Stomach (tissue), 8 donors: ENCODE measurements at regions not wholly inside any gene's neighbourhood (a gene's known extent, or its start where the extent isn't known, plus 50 kb on each side); places are given as distances from the start of the nearest gene placed in this dataset.

Source experiments
- DNase-seq, 2 donors: peaks; one replicate each; pipeline versions ENCODE4 v3.0.0 to v3.0.0-alpha.2; 2013 to 2019
- H3K27ac ChIP-seq, 5 donors: fragments of 200-600 bp in 4 of 5; sonication (generic) in 4 of 5; one replicate each; pipeline ENCODE4 v1.5.1; 2013 to 2019; ENCODE audit warnings: mild to moderate bottlenecking in 1 of 5, moderate library complexity in 1 of 5
- H3K27me3 ChIP-seq, 3 donors: fragments of 200-600 bp; sonication (generic); one replicate each; pipeline ENCODE4 v1.5.1; 2017 to 2019; ENCODE audit warnings: mixed run types in 1 of 3
- H3K36me3 ChIP-seq, 4 donors: fragments of 200-600 bp; sonication (generic); 1 replicate in 3 of 4; 2 replicates in 1 of 4; pipeline ENCODE4 v1.5.1; 2016 to 2019
- H3K4me1 ChIP-seq, 4 donors: fragments of 200-600 bp; sonication (generic); one replicate each; pipeline ENCODE4 v1.5.1; 2016 to 2019
- H3K4me3 ChIP-seq, 4 donors: fragments of 200-600 bp; sonication (generic) in 3 of 4; one replicate each; pipeline ENCODE4 v1.5.1; 2016 to 2019; ENCODE audit warnings: mild to moderate bottlenecking in 1 of 4
- H3K9me3 ChIP-seq, 4 donors: fragments of 200-600 bp; sonication (generic); one replicate each; pipeline ENCODE4 v1.5.1; 2016 to 2019
- EP300 ChIP-seq: sonication (generic); formaldehyde crosslinking; IDR thresholded peaks from one replicate; pipeline ENCODE4 v1.6.1; 2017; ENCODE audit warnings: antibody characterized with exemption
- POLR2A ChIP-seq, 4 donors: fragments of 450-650 bp; IDR thresholded peaks; one replicate each; pipeline ENCODE4 v1.6.1; 2016; ENCODE audit warnings: antibody characterized with exemption in 4 of 4, control low read depth in 2 of 4, mild to moderate bottlenecking in 1 of 4, moderate library complexity in 1 of 4
- POLR2AphosphoS5 ChIP-seq, 3 donors: sonication (generic); formaldehyde crosslinking; IDR thresholded peaks; one replicate each; pipeline ENCODE4 v1.6.1; 2016; ENCODE audit warnings: antibody characterized with exemption in 3 of 3
- WGBS, 5 donors: extraction: QIAGEN DNeasy Blood & Tissue Kit in 3 of 5; methylation state at CpG; one replicate each; pipeline versions ENCODE4 v1.1.5 to v1.1.7; 2013 to 2018; 5-methylcytosine and 5-hydroxymethylcytosine counted together
- intact Hi-C: fragments of 100-400 bp; cut with DNase I; formaldehyde crosslinking; loops from one replicate; pipeline ENCODE4 v1.15.1; 2023; ENCODE audit warnings: low total_unique reads
- TF ChIP-seq, protein P1 (sequence below), 7 experiments: fragments of 450-650 bp in 4 of 7; fragments of 200-600 bp in 3 of 7; sonication (generic) in 3 of 7; IDR thresholded peaks; one replicate each; pipeline ENCODE4 v1.5.1; 2016 to 2019; ENCODE audit warnings: antibody characterized with exemption in 7 of 7, control low read depth in 2 of 7, mild to moderate bottlenecking in 1 of 7
- donor health status: healthy with polysubstance abuse.
- donor health status: Bipolar disorder and iron deficiency.
- donor health status: healthy.

GRCh38 chr13:30134578-30134977 is 172.8 kb downstream of the KATNAL1 start:
- H3K27ac ChIP-seq = no peak overlapping the region
- no peaks in the 10 kb centered on the region for H3K36me3 ChIP-seq
- H3K4me1 ChIP-seq = peaks cover 8 to 27% (median 23%) of the 10 kb centered on the region in 4 donors
- no peak for DNase-seq
- no peak overlapping the region for H3K4me3 ChIP-seq
- 72 to 95% (median 77%) methylated on average over 2 of the region's 2 CpGs for WGBS, 5 donors
- no peaks in the 10 kb centered on the region for H3K9me3 ChIP-seq
- intact Hi-C loops = no loop called here
- H3K27me3 ChIP-seq = no peaks in the 10 kb centered on the region
- no peak for TF ChIP-seq EP300
- TF ChIP-seq POLR2AphosphoS5 (IDR thresholded peaks at IDR 0.05) = no peak
- no peak for TF ChIP-seq POLR2A (IDR thresholded peaks at IDR 0.05)
- TF ChIP-seq, protein P1, sequence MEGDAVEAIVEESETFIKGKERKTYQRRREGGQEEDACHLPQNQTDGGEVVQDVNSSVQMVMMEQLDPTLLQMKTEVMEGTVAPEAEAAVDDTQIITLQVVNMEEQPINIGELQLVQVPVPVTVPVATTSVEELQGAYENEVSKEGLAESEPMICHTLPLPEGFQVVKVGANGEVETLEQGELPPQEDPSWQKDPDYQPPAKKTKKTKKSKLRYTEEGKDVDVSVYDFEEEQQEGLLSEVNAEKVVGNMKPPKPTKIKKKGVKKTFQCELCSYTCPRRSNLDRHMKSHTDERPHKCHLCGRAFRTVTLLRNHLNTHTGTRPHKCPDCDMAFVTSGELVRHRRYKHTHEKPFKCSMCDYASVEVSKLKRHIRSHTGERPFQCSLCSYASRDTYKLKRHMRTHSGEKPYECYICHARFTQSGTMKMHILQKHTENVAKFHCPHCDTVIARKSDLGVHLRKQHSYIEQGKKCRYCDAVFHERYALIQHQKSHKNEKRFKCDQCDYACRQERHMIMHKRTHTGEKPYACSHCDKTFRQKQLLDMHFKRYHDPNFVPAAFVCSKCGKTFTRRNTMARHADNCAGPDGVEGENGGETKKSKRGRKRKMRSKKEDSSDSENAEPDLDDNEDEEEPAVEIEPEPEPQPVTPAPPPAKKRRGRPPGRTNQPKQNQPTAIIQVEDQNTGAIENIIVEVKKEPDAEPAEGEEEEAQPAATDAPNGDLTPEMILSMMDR (IDR thresholded peaks at IDR 0.05) = no peak

GRCh38 chr13:30133996-30134395 is 173.4 kb downstream of the KATNAL1 start:
- DNase-seq = no peak
- Histone ChIP-seq H3K27me3 (no peaks in the 10 kb centered on the region), H3K36me3 (no peaks in the 10 kb centered on the region), H3K9me3 (no peaks in the 10 kb centered on the region), H3K27ac (peak overlapping the region in 3 of 5 donors; percentile 52 to 78 (median 57)), H3K4me1 (peaks cover 8 to 27% (median 23%) of the 10 kb centered on the region in 4 donors), H3K4me3 (no peak overlapping the region)
- TF ChIP-seq, protein P1 (IDR thresholded peaks at IDR 0.05) = no peak
- no peak for TF ChIP-seq EP300
- TF ChIP-seq POLR2A (IDR thresholded peaks at IDR 0.05) = no peak
- TF ChIP-seq POLR2AphosphoS5 (IDR thresholded peaks at IDR 0.05) = no peak
- intact Hi-C loops = no loop called here
- WGBS, 5 donors = 42 to 73% (median 60%) methylated on average over 7 of the region's 7 CpGs

- WGBS, 5 donors = 32 to 52% (median 42%) methylated on average over 10 to 13 of the region's 13 CpGs
- TF ChIP-seq POLR2AphosphoS5 (IDR thresholded peaks at IDR 0.05) (peak in 1 of 3 donors; percentile 60), POLR2A (IDR thresholded peaks at IDR 0.05) (no peak)
- no peaks in the 10 kb centered on the region for H3K36me3 ChIP-seq
- intact Hi-C loops = no loop called here
- H3K27me3 ChIP-seq = no peaks in the 10 kb centered on the region
- peak overlapping the region in 1 of 4 donors; percentile 31 for H3K4me3 ChIP-seq
- H3K9me3 ChIP-seq = no peaks in the 10 kb centered on the region
- DNase-seq = peak; percentile 64 to 88
- H3K27ac ChIP-seq = peak overlapping the region; percentile 8 to 78 (median 52)
- H3K4me1 ChIP-seq = peaks cover 8 to 31% (median 23%) of the 10 kb centered on the region in 4 donors
Measured at GRCh38 chr13:30133554-30133912, 173.8 kb downstream of the KATNAL1 start.

DNA sequence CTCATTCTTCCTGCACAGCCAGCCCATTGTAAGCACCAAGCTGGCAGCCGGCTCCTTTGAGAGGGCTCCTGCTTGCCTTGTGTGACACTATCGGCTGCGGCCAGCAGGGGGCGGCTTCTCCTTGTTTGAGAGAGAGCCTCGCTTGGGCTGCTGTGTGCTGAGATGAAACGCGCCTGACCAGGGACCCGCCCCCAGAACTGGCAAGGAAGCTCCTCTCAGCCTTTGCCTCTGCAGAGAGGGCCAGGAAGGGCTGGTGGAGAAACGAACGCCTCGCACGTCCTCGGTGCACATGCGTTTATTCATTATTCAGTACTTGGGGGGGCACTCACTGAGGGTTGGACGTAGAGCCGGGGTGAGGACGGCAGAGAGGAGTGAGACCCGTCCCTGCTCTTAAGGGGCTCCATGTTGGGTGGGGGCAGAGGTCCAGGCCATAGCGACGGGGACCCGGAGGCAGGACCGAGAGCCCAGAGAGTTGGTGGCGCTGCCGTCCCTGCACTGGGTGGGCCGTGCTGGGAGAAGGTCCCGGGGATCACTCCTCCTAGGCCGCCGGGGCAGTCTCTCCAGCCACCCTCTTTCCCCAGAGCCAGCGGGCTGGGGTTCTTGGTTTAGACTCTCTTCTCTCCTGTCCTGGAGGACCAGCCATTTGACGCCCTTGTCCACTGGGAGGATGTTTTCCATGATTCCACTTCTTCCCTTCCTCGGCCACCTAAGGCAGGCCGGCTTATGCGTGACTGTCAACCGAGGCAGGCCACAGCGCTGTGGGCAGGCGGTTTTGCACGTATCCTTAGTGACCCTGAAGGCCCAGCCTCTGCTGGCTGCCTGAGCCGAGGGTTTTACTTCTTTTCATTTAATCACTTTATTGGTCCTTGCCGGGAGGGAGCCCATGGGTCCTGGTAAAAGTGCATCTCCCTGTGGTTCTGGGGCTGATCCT is 174.5 kb downstream of the KATNAL1 start:
- 39 to 49% (median 41%) methylated on average over 37 to 39 of the region's 39 CpGs for WGBS, 5 donors
- Histone ChIP-seq H3K9me3 (no peaks in the 10 kb centered on the region), H3K27me3 (no peaks in the 10 kb centered on the region)

More for the DNA sequence above, 174.5 kb downstream of the KATNAL1 start:
- no peaks in the 10 kb centered on the region for H3K36me3 ChIP-seq
- intact Hi-C loops = no loop called here
- H3K4me1 ChIP-seq = peaks cover 10 to 34% (median 24%) of the 10 kb centered on the region in 4 donors
- DNase-seq = peak; percentile 97 to 99
- H3K27ac ChIP-seq = peak overlapping the region; percentile 8 to 78 (median 52)
- TF ChIP-seq POLR2A (IDR thresholded peaks at IDR 0.05) (no peak), POLR2AphosphoS5 (IDR thresholded peaks at IDR 0.05) (peak in 2 of 3 donors; percentile 14 to 66)
- TF ChIP-seq, protein P1 (IDR thresholded peaks at IDR 0.05) = peak in 6 of 7 experiments; percentile 23 to 96 (median 90)
- peak overlapping the region in 2 of 4 donors; percentile 8 to 31 for H3K4me3 ChIP-seq
